ENCODE measurements at regions not wholly inside any gene's neighbourhood (a gene's known extent, or its start where the extent isn't known, plus 50 kb on each side); places are given as distances from the start of the nearest gene placed in this dataset.

DNA sequence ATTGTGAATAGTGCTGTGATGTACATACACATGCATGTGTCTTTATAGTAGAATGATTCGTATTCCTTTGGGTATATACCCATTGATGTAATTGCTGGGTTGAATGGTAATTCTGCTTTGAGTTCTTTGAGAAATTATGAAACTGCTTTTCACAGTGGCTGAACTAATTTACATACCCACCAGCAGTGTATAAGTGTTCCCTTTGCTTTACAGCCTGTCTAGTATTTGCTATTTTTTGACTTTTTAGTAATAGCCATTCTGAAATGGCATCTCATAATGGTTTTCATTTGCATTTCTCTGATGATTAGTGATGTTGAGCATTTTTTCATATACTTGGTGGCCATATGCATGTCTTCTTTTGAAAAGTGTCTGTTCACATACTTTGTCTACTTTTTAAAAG, 54.5 kb upstream of the FAM78B start:
- DNase-seq: no peak

DNA sequence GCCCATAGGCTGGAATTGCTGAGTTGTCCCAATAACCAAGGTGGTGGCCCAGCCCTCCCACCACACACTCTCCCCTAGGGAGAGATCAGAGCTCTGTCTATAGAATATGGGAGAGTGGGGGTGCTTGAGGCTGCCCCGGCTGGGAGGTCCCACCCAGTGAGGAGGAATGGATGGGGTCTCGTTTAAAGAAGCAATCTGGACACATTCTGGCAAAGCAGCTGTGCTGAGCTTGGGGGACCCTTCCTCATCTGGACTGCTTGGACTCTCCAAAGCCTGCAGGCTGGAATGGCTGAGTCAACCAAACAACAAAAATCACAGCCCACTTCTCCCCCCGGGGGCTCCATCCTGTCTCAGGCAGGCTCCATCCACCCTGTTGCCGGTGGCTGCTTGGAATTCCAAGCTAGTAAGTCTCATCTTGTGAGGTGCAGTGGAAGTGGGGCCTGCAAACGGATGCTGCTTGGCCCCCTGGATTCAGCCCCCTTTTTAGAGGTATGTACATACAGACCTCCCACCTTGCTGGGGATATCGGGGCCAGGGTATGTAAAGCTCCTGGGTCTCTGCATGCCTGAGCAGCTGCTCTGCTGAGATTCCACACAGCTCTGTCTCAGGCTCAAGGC, 67.1 kb upstream of the FAM78B start:
- DNase-seq: no peak

DNA sequence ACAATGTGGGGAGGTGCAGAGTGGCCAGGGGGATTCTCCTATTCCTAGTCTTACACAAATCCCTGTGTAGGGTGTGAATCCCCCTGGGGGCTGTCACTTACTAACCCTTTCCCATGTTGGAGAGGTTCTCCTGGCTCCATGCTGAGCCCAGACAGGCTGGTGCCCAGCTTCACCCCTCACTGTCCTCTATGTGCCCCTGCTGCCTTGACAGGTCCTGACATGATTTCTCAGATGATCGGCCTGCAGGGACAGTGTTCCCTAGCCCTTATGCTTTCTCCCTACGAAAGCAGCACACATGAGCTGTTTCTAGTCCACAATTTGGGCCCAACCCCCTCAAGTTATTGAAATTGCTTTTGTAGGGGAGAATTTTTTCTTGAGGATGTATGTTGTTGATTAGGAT, 68.9 kb upstream of the FAM78B start:
- no peak for DNase-seq

- no peak for DNase-seq
Observed at GRCh38 chr1:166237675-166238074, 70.9 kb upstream of the FAM78B start.

GRCh38 chr1:166253076-166253779, 86.4 kb upstream of the FAM78B start:
- DNase-seq: no peak

DNA sequence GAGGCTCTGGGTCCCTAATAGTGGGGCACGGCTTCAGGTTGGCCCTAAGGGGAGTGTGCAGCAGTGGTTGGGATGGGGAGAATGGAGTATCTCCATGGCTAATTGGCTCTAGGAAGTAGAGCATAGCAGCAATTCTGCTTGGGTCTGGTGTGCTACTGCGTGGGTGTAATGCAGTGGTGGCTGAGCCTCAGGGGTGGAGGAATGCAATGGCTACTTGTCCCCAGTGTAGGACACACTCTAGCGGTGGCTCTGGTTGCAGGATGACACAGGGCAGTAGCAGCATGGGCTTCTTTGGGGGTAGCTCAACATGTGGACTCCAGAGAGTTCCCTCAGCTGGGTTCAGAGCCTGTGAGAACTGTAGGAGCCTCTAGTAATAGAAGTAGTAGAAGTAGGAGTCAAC, 91.2 kb upstream of the FAM78B start:
- DNase-seq: no peak

DNA sequence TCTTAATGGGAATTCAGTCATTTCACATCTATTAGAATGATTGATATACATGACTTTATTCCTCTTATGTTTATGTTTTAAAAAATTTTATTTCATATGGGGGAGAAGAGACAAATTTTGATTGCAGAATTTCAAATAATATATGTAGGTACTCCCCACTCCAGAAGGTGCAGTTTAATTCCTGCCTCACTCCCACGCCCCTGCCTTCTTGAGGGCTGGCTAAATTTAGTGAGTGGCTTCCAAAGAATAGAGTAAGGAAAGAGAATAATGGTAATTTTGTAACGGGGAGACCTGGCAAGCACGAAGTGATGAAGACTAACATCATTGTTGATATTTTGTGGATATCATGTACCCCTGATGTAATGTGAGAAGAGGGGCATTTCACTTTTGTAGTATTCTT, 94.7 kb upstream of the FAM78B start:
- DNase-seq: no peak

GRCh38 chr1:166270476-166271150, 103.8 kb upstream of the FAM78B start:
- DNase-seq: no peak

- no peak for DNase-seq
Observed at GRCh38 chr1:166271151-166271538, 104.3 kb upstream of the FAM78B start.

DNA sequence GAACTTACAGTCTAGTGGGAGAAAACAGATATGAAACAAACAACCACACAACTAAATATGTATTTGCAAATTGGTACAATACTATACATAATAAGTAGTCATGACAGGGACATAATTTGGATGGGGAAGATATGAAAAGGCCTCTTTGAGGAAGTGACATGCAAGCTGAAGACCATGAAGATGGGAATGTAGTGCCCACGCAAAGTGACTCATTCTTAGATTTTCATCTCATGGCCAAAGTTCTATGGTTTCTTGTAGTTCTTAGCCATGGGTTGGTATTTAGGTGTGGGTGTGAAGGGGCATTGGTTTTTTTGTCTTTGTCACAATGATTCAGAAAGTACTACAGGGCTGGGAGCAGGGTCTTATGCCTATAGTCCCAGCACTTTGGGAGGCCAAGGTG, 105.4 kb upstream of the FAM78B start:
- DNase-seq: no peak

GRCh38 chr1:166272851-166273250, 106.0 kb upstream of the FAM78B start:
- DNase-seq: no peak

DNA sequence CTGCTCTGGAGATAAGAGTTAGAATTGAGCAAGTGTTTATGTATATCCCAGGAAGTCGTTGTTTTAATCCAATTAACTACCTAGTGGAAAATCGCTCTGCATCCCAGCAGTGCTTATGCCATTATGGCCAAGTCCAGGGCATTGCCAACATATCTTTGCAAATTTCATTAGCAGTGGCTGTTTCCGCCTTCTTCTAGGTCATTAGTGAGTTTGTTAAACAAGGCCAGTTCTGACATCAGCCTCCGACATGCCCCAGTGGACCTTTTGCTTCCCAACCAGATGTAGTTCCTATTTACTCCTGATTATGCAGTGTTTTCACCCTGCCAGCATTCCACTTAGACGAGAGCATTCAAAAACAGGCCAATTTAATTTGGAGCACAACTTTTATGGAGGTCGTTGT, 106.8 kb upstream of the FAM78B start:
- no peak for DNase-seq

GRCh38 chr1:166282391-166283137, 115.8 kb upstream of the FAM78B start:
- DNase-seq: no peak

DNA sequence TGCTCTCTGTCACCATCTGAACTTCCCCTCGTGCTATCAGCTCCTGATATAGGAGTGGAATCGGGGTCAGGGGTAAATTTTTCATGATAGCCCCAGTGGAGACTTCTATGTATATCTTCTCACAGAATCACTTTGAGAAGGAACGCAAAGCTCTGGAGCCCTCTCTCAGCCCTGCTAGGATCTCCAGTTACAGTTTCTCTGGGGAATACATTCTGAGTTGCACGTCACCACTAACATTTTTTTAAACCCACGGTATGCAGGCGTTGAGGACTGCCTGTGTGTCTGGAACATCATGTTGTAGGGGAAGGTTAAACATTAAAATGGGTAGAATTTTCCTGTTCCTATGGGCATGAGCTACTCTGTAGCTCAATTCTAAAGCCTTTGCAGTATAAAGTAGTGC, 116.4 kb upstream of the FAM78B start:
- DNase-seq: no peak

DNA sequence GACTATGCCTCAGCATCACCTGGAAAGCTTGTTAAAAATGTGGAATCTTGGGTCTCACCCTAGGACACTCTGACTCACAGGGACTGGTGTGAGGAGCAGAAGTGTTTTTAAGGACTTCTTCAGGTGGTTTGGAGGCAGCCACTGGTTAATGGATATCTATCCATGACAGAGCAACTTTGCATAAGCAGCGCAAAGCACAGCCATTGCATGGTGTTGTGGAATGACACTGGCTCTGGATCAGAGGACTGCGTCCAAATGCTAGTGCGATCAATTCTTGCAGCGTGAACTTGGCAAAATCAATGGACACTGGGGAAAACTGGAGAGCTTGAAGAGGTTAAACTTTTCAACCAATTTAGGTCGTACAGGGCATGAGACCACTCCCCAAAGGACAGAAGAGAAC, 116.8 kb upstream of the FAM78B start:
- DNase-seq: no peak

DNA sequence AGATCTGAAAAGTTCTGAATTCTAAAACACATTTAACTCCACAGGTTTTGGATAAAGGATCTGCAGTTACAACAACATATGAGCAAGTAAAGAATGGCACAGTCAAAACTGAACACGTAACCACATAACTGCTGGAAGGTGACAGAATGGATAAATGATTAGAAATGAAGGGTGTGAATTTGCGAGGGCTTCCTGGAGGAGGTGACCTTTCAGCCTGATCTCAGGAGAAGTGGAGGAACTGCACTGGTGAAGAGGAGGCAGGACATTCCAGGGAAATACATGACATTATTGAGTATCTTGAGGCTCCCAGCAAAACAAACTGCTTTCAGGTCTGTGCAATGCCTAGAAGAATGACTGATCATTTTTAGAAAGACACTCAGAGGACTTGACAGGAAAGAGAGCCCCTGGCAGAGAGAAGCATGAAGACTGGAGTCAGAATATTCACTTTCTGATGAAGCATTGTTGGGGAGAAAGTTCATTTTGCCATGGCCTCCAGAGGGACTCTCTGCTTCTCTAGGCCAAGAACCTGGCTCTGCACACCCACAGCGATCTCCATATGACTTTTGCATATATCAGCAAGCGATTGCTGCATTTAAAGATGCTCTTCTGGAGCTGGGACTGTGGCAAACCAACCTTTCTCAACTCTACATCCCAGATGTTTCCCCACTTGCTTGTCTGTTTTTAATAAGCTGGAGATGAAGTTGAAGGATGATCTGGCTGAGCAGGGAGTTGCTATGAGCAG, 122.7 kb upstream of the FAM78B start:
- no peak for DNase-seq

- no peak for DNase-seq
Observed at GRCh38 chr1:166295656-166296055, 128.9 kb upstream of the FAM78B start.

DNA sequence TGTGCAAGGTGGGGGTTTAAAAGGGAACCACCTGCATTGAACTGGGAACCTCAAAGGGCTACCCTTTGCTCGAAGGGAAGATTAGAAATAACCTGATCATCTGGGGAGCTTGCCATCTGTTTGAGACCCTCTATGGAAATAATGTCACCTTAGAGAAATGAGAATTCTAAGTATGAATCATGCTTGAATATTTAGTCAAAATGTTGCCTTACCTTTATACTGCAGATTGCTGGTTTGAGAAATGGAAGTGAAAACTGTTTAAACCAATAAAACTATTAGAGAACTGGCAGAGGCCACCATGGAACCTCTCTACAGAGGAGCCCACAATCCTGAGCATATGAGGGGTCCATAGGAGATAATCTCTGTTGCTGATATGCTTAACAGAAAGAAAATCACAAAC, 131.2 kb upstream of the FAM78B start:
- no peak for DNase-seq

DNA sequence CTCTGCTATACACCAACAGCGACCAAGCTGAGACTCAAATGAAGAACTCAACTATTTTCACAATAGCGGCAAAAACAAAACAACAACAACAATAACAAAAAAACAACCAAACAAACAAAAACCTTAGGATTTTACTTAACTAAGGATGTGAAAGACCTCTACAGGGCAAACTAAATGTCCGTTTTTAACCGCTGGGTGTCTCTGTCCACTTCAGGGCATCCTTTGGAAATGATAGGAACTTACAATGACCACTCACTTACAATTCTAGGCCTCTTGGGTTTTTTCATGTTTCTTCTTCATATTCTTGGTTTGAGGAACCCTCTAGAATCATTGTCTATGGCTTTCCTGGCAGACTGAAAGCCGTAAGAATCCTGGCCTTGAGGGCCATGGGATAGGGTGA, 134.0 kb upstream of the FAM78B start:
- no peak for DNase-seq

- DNase-seq: no peak
Observed at GRCh38 chr1:166302989-166303758, 136.4 kb upstream of the FAM78B start.

DNA sequence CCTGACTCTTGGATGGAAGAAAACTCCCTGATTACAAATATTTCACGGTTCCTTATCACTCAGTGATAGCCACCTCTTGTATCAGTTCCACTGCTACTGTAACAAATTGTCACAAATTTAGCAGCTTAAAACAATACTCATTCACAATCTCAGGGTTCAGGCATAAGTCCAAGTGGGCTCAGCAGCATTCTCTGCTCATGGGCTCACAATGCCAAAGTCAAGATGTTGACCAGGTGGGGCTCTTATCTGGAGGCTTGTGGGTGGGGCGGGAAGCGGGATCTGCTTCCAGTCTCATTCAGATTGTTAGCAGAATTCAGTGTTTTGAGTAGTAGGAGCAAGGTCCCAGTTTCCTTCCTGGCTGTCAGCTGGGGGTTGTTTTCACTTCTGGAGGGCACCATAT, 137.3 kb upstream of the FAM78B start:
- DNase-seq: no peak

GRCh38 chr1:166305371-166305770, 138.6 kb upstream of the FAM78B start:
- DNase-seq: no peak
